ENCODE measurements at regions not wholly inside any gene's neighbourhood (a gene's known extent, or its start where the extent isn't known, plus 50 kb on each side); places are given as distances from the start of the nearest gene placed in this dataset.

DNA sequence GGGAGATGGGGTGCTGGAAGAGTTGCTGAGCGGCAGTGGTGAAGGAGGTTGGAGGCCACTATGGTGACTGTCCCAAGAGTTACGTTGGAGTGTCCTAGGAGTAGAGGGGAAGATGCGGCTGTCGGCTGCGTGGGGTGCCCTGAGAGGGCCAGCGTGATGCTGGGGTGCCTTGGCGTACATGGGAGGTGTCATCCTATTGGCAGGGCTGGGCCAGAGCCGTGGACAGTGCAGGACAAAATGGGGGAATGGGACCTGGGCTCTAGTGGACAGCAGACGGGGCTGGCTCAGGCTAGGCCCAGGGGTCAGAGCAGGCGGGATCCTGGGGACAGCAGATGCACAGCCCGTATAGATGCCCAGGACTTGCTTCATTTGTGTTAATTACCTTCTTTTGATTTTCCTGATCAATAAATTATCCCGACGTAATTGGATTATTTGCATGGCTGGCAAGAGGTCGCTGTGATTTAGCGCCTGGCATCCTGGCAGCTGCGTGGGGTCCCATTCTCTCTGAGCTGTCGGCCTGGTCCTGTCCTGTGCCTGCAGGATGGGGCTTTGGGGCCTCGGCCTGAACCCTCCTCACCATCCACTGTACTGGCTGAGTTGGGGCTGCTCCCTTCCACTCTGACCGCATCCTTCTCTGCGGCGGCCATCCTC lies 203.9 kb upstream of the C14orf180 start:
- POLR2A ChIA-PET, result no interaction called here
- no peak overlapping the region for H3K9ac ChIP-seq
- H3K4me2 ChIP-seq, result no peak overlapping the region
- H3K9me2 ChIP-seq, result no peaks in the 10 kb centered on the region
- WGBS (ENCODE audit: low lambda C conversion rate), result 67% methylated on average over 16 of the region's 21 CpGs
- no peaks in the 10 kb centered on the region for H3F3A ChIP-seq (replicated peaks; ENCODE audit: insufficient read depth)
- H3K27me3 ChIP-seq (ENCODE audit: insufficient read depth), result no peaks in the 10 kb centered on the region
- TF ChIP-seq, protein P1, sequence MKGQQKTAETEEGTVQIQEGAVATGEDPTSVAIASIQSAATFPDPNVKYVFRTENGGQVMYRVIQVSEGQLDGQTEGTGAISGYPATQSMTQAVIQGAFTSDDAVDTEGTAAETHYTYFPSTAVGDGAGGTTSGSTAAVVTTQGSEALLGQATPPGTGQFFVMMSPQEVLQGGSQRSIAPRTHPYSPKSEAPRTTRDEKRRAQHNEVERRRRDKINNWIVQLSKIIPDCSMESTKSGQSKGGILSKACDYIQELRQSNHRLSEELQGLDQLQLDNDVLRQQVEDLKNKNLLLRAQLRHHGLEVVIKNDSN (IDR thresholded peaks at IDR 0.05; ENCODE audit: borderline replicate concordance, low read depth), result no peak
- TF ChIP-seq NFIC (IDR thresholded peaks at IDR 0.05; ENCODE audit: borderline replicate concordance) (no peak), RXRA (IDR thresholded peaks at IDR 0.05; ENCODE audit: borderline replicate concordance, low read depth) (no peak), MXI1 (IDR thresholded peaks at IDR 0.05; ENCODE audit: low read depth, low read length) (no peak), TEAD4 (IDR thresholded peaks at IDR 0.05; ENCODE audit: borderline replicate concordance, insufficient read depth) (no peak), SMC3 (IDR thresholded peaks at IDR 0.05; ENCODE audit: low read depth, low read length) (no peak), FOXM1 (IDR thresholded peaks at IDR 0.05; ENCODE audit: low read depth) (no peak), YY1 (IDR thresholded peaks at IDR 0.05; ENCODE audit: low read depth) (no peak), EZH2phosphoT487 (IDR thresholded peaks at IDR 0.05; ENCODE audit: borderline replicate concordance, low read depth) (no peak), FOXJ3 (CRISPR knock-in tag; IDR thresholded peaks at IDR 0.05) (no peak), GABPA (IDR thresholded peaks at IDR 0.05; ENCODE audit: low read depth) (no peak), EP300 (IDR thresholded peaks at IDR 0.05; ENCODE audit: borderline replicate concordance in 1 of 2, low read depth in 1 of 2, low read length in 1 of 2) (no peak)
- TF ChIP-seq, protein P2, sequence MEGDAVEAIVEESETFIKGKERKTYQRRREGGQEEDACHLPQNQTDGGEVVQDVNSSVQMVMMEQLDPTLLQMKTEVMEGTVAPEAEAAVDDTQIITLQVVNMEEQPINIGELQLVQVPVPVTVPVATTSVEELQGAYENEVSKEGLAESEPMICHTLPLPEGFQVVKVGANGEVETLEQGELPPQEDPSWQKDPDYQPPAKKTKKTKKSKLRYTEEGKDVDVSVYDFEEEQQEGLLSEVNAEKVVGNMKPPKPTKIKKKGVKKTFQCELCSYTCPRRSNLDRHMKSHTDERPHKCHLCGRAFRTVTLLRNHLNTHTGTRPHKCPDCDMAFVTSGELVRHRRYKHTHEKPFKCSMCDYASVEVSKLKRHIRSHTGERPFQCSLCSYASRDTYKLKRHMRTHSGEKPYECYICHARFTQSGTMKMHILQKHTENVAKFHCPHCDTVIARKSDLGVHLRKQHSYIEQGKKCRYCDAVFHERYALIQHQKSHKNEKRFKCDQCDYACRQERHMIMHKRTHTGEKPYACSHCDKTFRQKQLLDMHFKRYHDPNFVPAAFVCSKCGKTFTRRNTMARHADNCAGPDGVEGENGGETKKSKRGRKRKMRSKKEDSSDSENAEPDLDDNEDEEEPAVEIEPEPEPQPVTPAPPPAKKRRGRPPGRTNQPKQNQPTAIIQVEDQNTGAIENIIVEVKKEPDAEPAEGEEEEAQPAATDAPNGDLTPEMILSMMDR (IDR thresholded peaks at IDR 0.05), result no peak
- TF ChIP-seq, protein P3, sequence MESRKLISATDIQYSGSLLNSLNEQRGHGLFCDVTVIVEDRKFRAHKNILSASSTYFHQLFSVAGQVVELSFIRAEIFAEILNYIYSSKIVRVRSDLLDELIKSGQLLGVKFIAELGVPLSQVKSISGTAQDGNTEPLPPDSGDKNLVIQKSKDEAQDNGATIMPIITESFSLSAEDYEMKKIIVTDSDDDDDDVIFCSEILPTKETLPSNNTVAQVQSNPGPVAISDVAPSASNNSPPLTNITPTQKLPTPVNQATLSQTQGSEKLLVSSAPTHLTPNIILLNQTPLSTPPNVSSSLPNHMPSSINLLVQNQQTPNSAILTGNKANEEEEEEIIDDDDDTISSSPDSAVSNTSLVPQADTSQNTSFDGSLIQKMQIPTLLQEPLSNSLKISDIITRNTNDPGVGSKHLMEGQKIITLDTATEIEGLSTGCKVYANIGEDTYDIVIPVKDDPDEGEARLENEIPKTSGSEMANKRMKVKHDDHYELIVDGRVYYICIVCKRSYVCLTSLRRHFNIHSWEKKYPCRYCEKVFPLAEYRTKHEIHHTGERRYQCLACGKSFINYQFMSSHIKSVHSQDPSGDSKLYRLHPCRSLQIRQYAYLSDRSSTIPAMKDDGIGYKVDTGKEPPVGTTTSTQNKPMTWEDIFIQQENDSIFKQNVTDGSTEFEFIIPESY (IDR thresholded peaks at IDR 0.05; ENCODE audit: borderline replicate concordance, low read depth), result no peak
- H3K27ac ChIP-seq (ENCODE audit: low read depth in 2 of 2, low read length in 1 of 2), result no peak overlapping the region
- H3K9me3 ChIP-seq, result no peaks in the 10 kb centered on the region
- peaks cover 0 to 11% of the 10 kb centered on the region in 2 experiments; a peak in 1 of 4 replicates for H3K4me1 ChIP-seq (ENCODE audit: control insufficient read depth in 1 of 2, insufficient read depth in 2 of 2, low read depth in 1 of 2, low read length in 1 of 2)
- H3K36me3 ChIP-seq (replicated peaks in 1 of 2; ENCODE audit: control insufficient read depth in 1 of 2, insufficient read depth in 2 of 2, low read length in 1 of 2), result no peaks in the 10 kb centered on the region
- H4K20me1 ChIP-seq (ENCODE audit: insufficient read depth), result no peaks in the 10 kb centered on the region
- no peak overlapping the region for H2AFZ ChIP-seq (ENCODE audit: low read depth)
- no peaks in the 10 kb centered on the region for H3K79me2 ChIP-seq (ENCODE audit: insufficient read depth)
- no peak for DNase-seq
- H3K4me3 ChIP-seq (ENCODE audit: low read depth in 2 of 2, low read length in 1 of 2), result no peak overlapping the region
- CTCF ChIA-PET, result interaction anchor here (1.3 kb wide), 1 partner anchor 24 kb away, joined by 5 read pairs; no protein-coding TSS in a partner anchor

All from SK-N-SH (cell line).